Karpas-422 (cell line): ENCODE measurements at regions not wholly inside any gene's neighbourhood (a gene's known extent, or its start where the extent isn't known, plus 50 kb on each side); places are given as distances from the start of the nearest gene placed in this dataset.

Source experiments
- DNase-seq: peaks from one replicate; pipeline ENCODE4 v3.0.0-alpha.2; 2015
- H2AFZ ChIP-seq: fragments of 200-600 bp; sonication (generic); 2 replicates; pipeline ENCODE4 v1.6.1; 2014; ENCODE audit warnings: antibody characterized with exemption, low read length, mixed read lengths
- H3K27ac ChIP-seq: fragments of 200-600 bp; sonication (generic); 2 replicates; pipeline ENCODE4 v1.5.1; 2014; ENCODE audit warnings: mild to moderate bottlenecking, low read length, moderate library complexity
- H3K27me3 ChIP-seq: fragments of 200-600 bp; sonication (generic); 2 replicates; pipeline ENCODE4 v1.6.1; 2014; ENCODE audit warnings: low read length, mixed read lengths
- H3K36me3 ChIP-seq: fragments of 200-600 bp; sonication (generic); 2 replicates; pipeline ENCODE4 v1.6.1; 2014; ENCODE audit warnings: low read length, mixed read lengths; ENCODE audit not compliant: insufficient read depth
- H3K4me1 ChIP-seq: fragments of 200-600 bp; sonication (generic); 2 replicates; pipeline ENCODE4 v1.6.1; 2014; ENCODE audit warnings: mild to moderate bottlenecking, low read length, mixed read lengths
- H3K4me2 ChIP-seq: fragments of 200-600 bp; sonication (generic); 2 replicates; pipeline ENCODE4 v1.6.1; 2014; ENCODE audit warnings: low read length, low read depth, mild to moderate bottlenecking; ENCODE audit not compliant: poor library complexity, severe bottlenecking
- H3K4me3 ChIP-seq: fragments of 200-600 bp; sonication (generic); 2 replicates; pipeline ENCODE4 v1.5.1; 2014; ENCODE audit warnings: mild to moderate bottlenecking, antibody characterized with exemption, low read length, mixed read lengths
- H3K79me2 ChIP-seq: fragments of 200-600 bp; sonication (generic); 2 replicates; pipeline ENCODE4 v1.6.1; 2014; ENCODE audit warnings: mild to moderate bottlenecking, low read length, mixed read lengths
- H3K9ac ChIP-seq: fragments of 200-600 bp; sonication (generic); 2 replicates; pipeline ENCODE4 v1.6.0; 2014; ENCODE audit warnings: low read length
- H3K9me2 ChIP-seq: fragments of 200-600 bp; sonication (generic), shearing (Covaris generic); replicated peaks from 2 replicates; pipeline ENCODE4 v1.6.0; 2014; ENCODE audit warnings: mild to moderate bottlenecking, low read length, moderate library complexity; ENCODE audit not compliant: insufficient read depth
- H3K9me3 ChIP-seq: fragments of 300-700, 200-600 bp; sonication (generic); 2 replicates; pipeline ENCODE4 v1.6.1; 2014; ENCODE audit warnings: low read length, mixed read lengths
- H4K20me1 ChIP-seq: fragments of 200-600 bp; sonication (generic); 2 replicates; pipeline ENCODE4 v1.6.1; 2014; ENCODE audit warnings: mild to moderate bottlenecking, antibody characterized with exemption, low read length, low read depth; ENCODE audit not compliant: insufficient read depth

GRCh38 chr13:109668433-109669233 is 117.8 kb downstream of the IRS2 start:
- Histone ChIP-seq H3K4me2 (no peak overlapping the region), H3K27me3 (no peaks in the 10 kb centered on the region), H3K9ac (no peak overlapping the region), H3K79me2 (no peaks in the 10 kb centered on the region), H3K27ac (no peak overlapping the region), H3K9me3 (no peaks in the 10 kb centered on the region), H3K36me3 (no peaks in the 10 kb centered on the region), H3K9me2 (no peaks in the 10 kb centered on the region), H4K20me1 (no peaks in the 10 kb centered on the region), H3K4me1 (no peaks in the 10 kb centered on the region), H2AFZ (no peak overlapping the region), H3K4me3 (no peak overlapping the region)
- DNase-seq = no peak

DNA sequence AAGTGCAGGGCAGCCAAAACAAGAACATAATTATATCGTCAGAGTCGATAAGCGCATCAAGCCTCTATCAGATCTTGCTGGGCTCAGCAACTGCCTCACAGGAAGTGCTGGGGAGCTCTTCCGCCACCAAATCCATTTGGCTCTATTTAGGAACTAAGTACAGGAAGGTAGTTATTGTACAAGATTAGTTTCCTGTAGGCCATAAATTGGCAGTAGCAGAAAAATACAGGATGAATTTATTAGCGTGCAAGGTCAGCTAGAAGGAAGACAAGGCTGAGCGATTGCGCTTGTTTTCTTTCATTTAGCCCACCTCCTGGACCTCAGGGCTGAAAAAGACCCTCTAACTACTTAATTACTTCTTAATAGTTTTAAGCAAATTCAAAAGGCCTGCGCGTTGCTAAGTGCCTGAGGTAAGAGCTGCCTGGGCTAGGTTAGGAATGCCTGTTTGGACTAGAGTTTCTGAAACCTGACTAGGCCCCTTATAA is 118.5 kb downstream of the IRS2 start:
- Histone ChIP-seq H4K20me1 (no peaks in the 10 kb centered on the region), H3K27me3 (no peaks in the 10 kb centered on the region), H3K36me3 (no peaks in the 10 kb centered on the region), H3K9me3 (no peaks in the 10 kb centered on the region), H3K27ac (no peak overlapping the region), H3K9me2 (no peaks in the 10 kb centered on the region), H3K9ac (no peak overlapping the region), H2AFZ (no peak overlapping the region), H3K4me2 (no peak overlapping the region), H3K4me1 (no peaks in the 10 kb centered on the region), H3K79me2 (no peaks in the 10 kb centered on the region), H3K4me3 (no peak overlapping the region)
- DNase-seq = no peak

GRCh38 chr13:109667056-109667455 is 119.3 kb downstream of the IRS2 start:
- H3K4me3 ChIP-seq = no peak overlapping the region
- H3K27ac ChIP-seq = no peak overlapping the region
- no peaks in the 10 kb centered on the region for H3K9me3 ChIP-seq
- no peaks in the 10 kb centered on the region for H3K36me3 ChIP-seq
- no peak overlapping the region for H3K9ac ChIP-seq
- H3K4me1 ChIP-seq = no peaks in the 10 kb centered on the region
- no peaks in the 10 kb centered on the region for H3K27me3 ChIP-seq
- no peaks in the 10 kb centered on the region for H4K20me1 ChIP-seq
- H3K4me2 ChIP-seq = no peak overlapping the region
- no peak for DNase-seq
- no peaks in the 10 kb centered on the region for H3K9me2 ChIP-seq
- H3K79me2 ChIP-seq = no peaks in the 10 kb centered on the region
- H2AFZ ChIP-seq = no peak overlapping the region

DNA sequence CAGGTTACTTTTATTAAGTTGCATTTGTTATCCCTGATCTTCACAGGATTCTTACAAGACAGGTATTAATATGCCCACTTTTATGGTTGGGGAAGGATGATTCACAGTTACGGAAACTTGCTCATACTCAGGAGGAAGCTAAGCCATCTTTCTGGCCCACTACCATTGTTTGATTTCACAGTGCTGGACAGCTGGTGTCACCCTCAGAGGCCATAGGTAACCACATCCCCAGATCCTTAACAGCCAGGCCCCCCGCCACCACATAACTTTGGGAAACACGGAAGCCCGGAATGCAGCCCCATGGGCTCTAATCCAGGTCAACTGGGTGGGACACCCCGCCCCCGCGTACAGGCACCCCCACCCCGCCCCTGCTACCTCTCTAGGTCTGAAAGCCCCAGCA is 119.7 kb downstream of the IRS2 start:
- Histone ChIP-seq H3K36me3 (no peaks in the 10 kb centered on the region), H3K9ac (no peak overlapping the region), H3K9me3 (no peaks in the 10 kb centered on the region), H3K4me3 (no peak overlapping the region), H2AFZ (no peak overlapping the region), H3K4me2 (no peak overlapping the region), H4K20me1 (no peaks in the 10 kb centered on the region), H3K4me1 (no peaks in the 10 kb centered on the region), H3K79me2 (no peaks in the 10 kb centered on the region), H3K27me3 (no peaks in the 10 kb centered on the region), H3K9me2 (no peaks in the 10 kb centered on the region), H3K27ac (no peak overlapping the region)
- DNase-seq = no peak

DNA sequence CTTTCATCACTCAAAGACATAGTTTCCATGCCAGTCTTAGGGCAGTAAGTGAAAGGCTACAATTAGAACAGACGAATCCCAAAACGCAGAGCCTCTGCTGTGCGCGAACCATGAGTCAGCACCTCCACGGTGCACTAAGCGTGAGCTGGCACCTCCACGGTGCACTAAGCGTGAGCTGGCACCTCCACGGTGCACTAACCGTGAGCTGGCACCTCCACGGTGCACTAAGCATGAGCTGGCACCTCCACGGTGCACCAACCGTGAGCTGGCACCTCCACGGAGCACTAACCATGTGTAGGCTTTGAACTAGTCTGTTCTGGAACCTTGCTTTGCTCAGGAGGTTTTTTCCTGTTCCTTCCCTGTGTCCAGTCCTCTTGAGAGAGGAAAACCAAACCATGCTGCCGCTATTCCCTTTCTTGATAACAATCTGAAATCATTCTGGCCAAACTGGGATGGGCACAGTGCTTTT is 120.6 kb downstream of the IRS2 start:
- Histone ChIP-seq H3K4me3 (no peak overlapping the region), H3K36me3 (no peaks in the 10 kb centered on the region), H3K27ac (no peak overlapping the region), H3K4me1 (no peaks in the 10 kb centered on the region), H4K20me1 (no peaks in the 10 kb centered on the region), H3K9me3 (no peaks in the 10 kb centered on the region), H2AFZ (no peak overlapping the region), H3K9me2 (no peaks in the 10 kb centered on the region), H3K9ac (no peak overlapping the region), H3K79me2 (no peaks in the 10 kb centered on the region), H3K27me3 (no peaks in the 10 kb centered on the region), H3K4me2 (no peak overlapping the region)
- no peak for DNase-seq

DNA sequence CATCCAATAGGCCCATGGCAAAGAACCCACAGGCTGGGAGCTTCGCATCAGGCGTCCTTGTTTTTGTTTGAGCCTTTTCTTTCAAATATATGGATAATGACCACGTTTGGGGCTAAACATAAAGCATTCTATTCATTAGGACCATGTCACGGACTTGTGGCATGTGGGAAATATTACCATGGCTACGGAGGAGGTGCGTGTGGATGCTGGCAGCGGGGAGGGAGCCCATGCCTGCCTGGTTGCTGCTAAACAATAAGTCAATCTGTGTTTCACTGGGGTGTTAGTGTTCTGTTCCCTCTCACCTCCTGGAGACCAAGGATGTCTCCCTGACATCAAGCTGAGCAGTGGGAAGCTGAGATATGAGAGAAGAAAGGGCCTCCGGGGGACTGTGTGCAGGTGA is 121.1 kb downstream of the IRS2 start:
- H3K27me3 ChIP-seq = no peaks in the 10 kb centered on the region
- no peak overlapping the region for H3K9ac ChIP-seq
- H3K4me3 ChIP-seq = no peak overlapping the region
- H4K20me1 ChIP-seq = no peaks in the 10 kb centered on the region
- no peaks in the 10 kb centered on the region for H3K9me2 ChIP-seq
- H3K36me3 ChIP-seq = no peaks in the 10 kb centered on the region
- no peak overlapping the region for H3K4me2 ChIP-seq
- H3K79me2 ChIP-seq = no peaks in the 10 kb centered on the region
- no peak overlapping the region for H3K27ac ChIP-seq
- no peaks in the 10 kb centered on the region for H3K4me1 ChIP-seq
- no peaks in the 10 kb centered on the region for H3K9me3 ChIP-seq
- no peak for DNase-seq
- no peak overlapping the region for H2AFZ ChIP-seq

GRCh38 chr13:109657395-109657794 is 129.0 kb downstream of the IRS2 start:
- H3K9me3 ChIP-seq = no peaks in the 10 kb centered on the region
- H3K27ac ChIP-seq = no peak overlapping the region
- no peak overlapping the region for H2AFZ ChIP-seq
- no peaks in the 10 kb centered on the region for H3K9me2 ChIP-seq
- H4K20me1 ChIP-seq = no peaks in the 10 kb centered on the region
- H3K79me2 ChIP-seq = no peaks in the 10 kb centered on the region
- H3K4me1 ChIP-seq = no peaks in the 10 kb centered on the region
- H3K9ac ChIP-seq = no peak overlapping the region
- no peaks in the 10 kb centered on the region for H3K36me3 ChIP-seq
- no peaks in the 10 kb centered on the region for H3K27me3 ChIP-seq
- no peak for DNase-seq
- H3K4me3 ChIP-seq = no peak overlapping the region
- H3K4me2 ChIP-seq = no peak overlapping the region

GRCh38 chr13:109656206-109656605 is 130.2 kb downstream of the IRS2 start:
- H3K27ac ChIP-seq = no peak overlapping the region
- no peaks in the 10 kb centered on the region for H3K9me3 ChIP-seq
- H3K9me2 ChIP-seq = no peaks in the 10 kb centered on the region
- no peak overlapping the region for H3K4me3 ChIP-seq
- no peaks in the 10 kb centered on the region for H3K36me3 ChIP-seq
- H4K20me1 ChIP-seq = no peaks in the 10 kb centered on the region
- no peak overlapping the region for H2AFZ ChIP-seq
- no peaks in the 10 kb centered on the region for H3K4me1 ChIP-seq
- H3K4me2 ChIP-seq = no peak overlapping the region
- no peaks in the 10 kb centered on the region for H3K27me3 ChIP-seq
- H3K9ac ChIP-seq = no peak overlapping the region
- DNase-seq = no peak
- H3K79me2 ChIP-seq = no peaks in the 10 kb centered on the region
